SK-N-MC (cell line): ENCODE measurements at regions not wholly inside any gene's neighbourhood (a gene's known extent, or its start where the extent isn't known, plus 50 kb on each side); places are given as distances from the start of the nearest gene placed in this dataset.

Experiments
- FOXP2 ChIP-seq: optimal IDR thresholded peaks from 2 replicates; pipeline ENCODE3; 2011; ENCODE audit warnings: mild to moderate bottlenecking, moderate library complexity; ENCODE audit not compliant: insufficient read depth; ENCODE audit errors: extremely low read length, control extremely low read depth
- POLR2AphosphoS5 ChIP-seq: IDR thresholded peaks from 2 replicates; pipeline ENCODE4 v1.6.1; 2012; ENCODE audit warnings: mild to moderate bottlenecking, low read depth, low read length, borderline replicate concordance

GRCh38 chr3:74351213-74351612, 263.2 kb downstream of the CNTN3 start:
- TF ChIP-seq POLR2AphosphoS5 = no peak
- no peak for TF ChIP-seq FOXP2
